ENCODE measurements at regions not wholly inside any gene's neighbourhood (a gene's known extent, or its start where the extent isn't known, plus 50 kb on each side); places are given as distances from the start of the nearest gene placed in this dataset.

GRCh38 chr1:213605732-213606131 lies 382.0 kb upstream of the PROX1 start:
- TF ChIP-seq CTCF (conservative IDR thresholded peaks at IDR 0.05) (no peak), ZFX (IDR thresholded peaks at IDR 0.05) (no peak)
- no peak overlapping the region for H3K27ac ChIP-seq

- H3K27ac ChIP-seq, result no peak overlapping the region
- TF ChIP-seq CTCF (conservative IDR thresholded peaks at IDR 0.05) (no peak), ZFX (IDR thresholded peaks at IDR 0.05) (no peak)
These were observed 381.4 kb upstream of the PROX1 start for GRCh38 chr1:213606252-213606820.

- no peak overlapping the region for H3K27ac ChIP-seq
- no peak for TF ChIP-seq ZFX (IDR thresholded peaks at IDR 0.05)
- no peak for TF ChIP-seq CTCF (conservative IDR thresholded peaks at IDR 0.05)
These were observed 374.2 kb upstream of the PROX1 start for GRCh38 chr1:213613549-213613948.

GRCh38 chr1:213615226-213615916 lies 372.4 kb upstream of the PROX1 start:
- TF ChIP-seq CTCF (conservative IDR thresholded peaks at IDR 0.05) (no peak), ZFX (IDR thresholded peaks at IDR 0.05) (no peak)
- no peak overlapping the region for H3K27ac ChIP-seq

GRCh38 chr1:213617133-213617532 lies 370.6 kb upstream of the PROX1 start:
- TF ChIP-seq ZFX (IDR thresholded peaks at IDR 0.05) (no peak), CTCF (conservative IDR thresholded peaks at IDR 0.05) (no peak)
- no peak overlapping the region for H3K27ac ChIP-seq

GRCh38 chr1:213618094-213618493 lies 369.7 kb upstream of the PROX1 start:
- TF ChIP-seq ZFX (IDR thresholded peaks at IDR 0.05) (no peak), CTCF (conservative IDR thresholded peaks at IDR 0.05) (no peak)
- no peak overlapping the region for H3K27ac ChIP-seq

- no peak for TF ChIP-seq CTCF (conservative IDR thresholded peaks at IDR 0.05)
- TF ChIP-seq ZFX (IDR thresholded peaks at IDR 0.05), result no peak
- H3K27ac ChIP-seq, result no peak overlapping the region
These were observed 368.7 kb upstream of the PROX1 start for GRCh38 chr1:213619026-213619425.
